Breast epithelium (tissue), 4 donors: ENCODE measurements at regions not wholly inside any gene's neighbourhood (a gene's known extent, or its start where the extent isn't known, plus 50 kb on each side); places are given as distances from the start of the nearest gene placed in this dataset.

Experiments
- DNase-seq, 2 donors: peaks; one replicate each; pipeline ENCODE4 v3.0.0-alpha.2; 2019; ENCODE audit warnings: low spot score in 2 of 2
- H3K27ac ChIP-seq, 2 donors: fragments of 200-600 bp; sonication (generic) in 1 of 2; one replicate each; pipeline ENCODE4 v1.5.1; 2016 to 2019; ENCODE audit warnings: mild to moderate bottlenecking in 1 of 2
- H3K27me3 ChIP-seq, 2 donors: fragments of 200-600 bp; sonication (generic) in 1 of 2; one replicate each; pipeline versions ENCODE4 v1.5.1 to v1.6.0; 2017 to 2019; ENCODE audit warnings: control low read depth in 1 of 2, mild to moderate bottlenecking in 1 of 2
- H3K36me3 ChIP-seq: fragments of 200-600 bp; one replicate; pipeline ENCODE4 v1.5.1; 2019
- H3K4me1 ChIP-seq, 2 donors: fragments of 200-600 bp; sonication (generic); one replicate each; pipeline ENCODE4 v1.5.1; 2016 to 2019; ENCODE audit warnings: control low read depth in 1 of 2
- H3K4me3 ChIP-seq, 3 donors: fragments of 200-600 bp; sonication (generic); 1 replicate in 2 of 3; 2 replicates in 1 of 3; pipeline ENCODE4 v1.5.1; 2016 to 2019; ENCODE audit warnings: mild to moderate bottlenecking in 3 of 3, moderate library complexity in 2 of 3
- H3K9me3 ChIP-seq, 2 donors: fragments of 200-600 bp; sonication (generic) in 1 of 2; one replicate each; pipeline ENCODE4 v1.5.1; 2016 to 2019; ENCODE audit warnings: control low read depth in 1 of 2
- POLR2A ChIP-seq: fragments of 450-650 bp; IDR thresholded peaks from one replicate; pipeline ENCODE4 v1.6.1; 2016; ENCODE audit warnings: antibody characterized with exemption, mild to moderate bottlenecking, moderate library complexity
- POLR2AphosphoS5 ChIP-seq, 3 donors: sonication (generic); formaldehyde crosslinking; IDR thresholded peaks; one replicate each; pipeline ENCODE4 v1.6.1; 2017; ENCODE audit warnings: antibody characterized with exemption in 3 of 3
- intact Hi-C: fragments of 100-400 bp; cut with DNase I; formaldehyde crosslinking; loops from one replicate; pipeline ENCODE4 v1.15.1; 2023; ENCODE audit warnings: low total_unique reads
- TF ChIP-seq, protein P1 (sequence below), 3 donors: fragments of 450-650 bp; IDR thresholded peaks; one replicate each; pipeline ENCODE4 v1.5.1; 2016 to 2017; ENCODE audit warnings: antibody characterized with exemption in 3 of 3, mild to moderate bottlenecking in 3 of 3, moderate library complexity in 3 of 3

GRCh38 chr18:51248685-51249084 is 51.2 kb upstream of the MEX3C start:
- H3K4me3 ChIP-seq, result no peak overlapping the region
- no peaks in the 10 kb centered on the region for H3K27me3 ChIP-seq
- no peak for TF ChIP-seq POLR2AphosphoS5 (IDR thresholded peaks at IDR 0.05)
- TF ChIP-seq, protein P1, sequence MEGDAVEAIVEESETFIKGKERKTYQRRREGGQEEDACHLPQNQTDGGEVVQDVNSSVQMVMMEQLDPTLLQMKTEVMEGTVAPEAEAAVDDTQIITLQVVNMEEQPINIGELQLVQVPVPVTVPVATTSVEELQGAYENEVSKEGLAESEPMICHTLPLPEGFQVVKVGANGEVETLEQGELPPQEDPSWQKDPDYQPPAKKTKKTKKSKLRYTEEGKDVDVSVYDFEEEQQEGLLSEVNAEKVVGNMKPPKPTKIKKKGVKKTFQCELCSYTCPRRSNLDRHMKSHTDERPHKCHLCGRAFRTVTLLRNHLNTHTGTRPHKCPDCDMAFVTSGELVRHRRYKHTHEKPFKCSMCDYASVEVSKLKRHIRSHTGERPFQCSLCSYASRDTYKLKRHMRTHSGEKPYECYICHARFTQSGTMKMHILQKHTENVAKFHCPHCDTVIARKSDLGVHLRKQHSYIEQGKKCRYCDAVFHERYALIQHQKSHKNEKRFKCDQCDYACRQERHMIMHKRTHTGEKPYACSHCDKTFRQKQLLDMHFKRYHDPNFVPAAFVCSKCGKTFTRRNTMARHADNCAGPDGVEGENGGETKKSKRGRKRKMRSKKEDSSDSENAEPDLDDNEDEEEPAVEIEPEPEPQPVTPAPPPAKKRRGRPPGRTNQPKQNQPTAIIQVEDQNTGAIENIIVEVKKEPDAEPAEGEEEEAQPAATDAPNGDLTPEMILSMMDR (IDR thresholded peaks at IDR 0.05), result no peak
- TF ChIP-seq POLR2A, result no peak
- no peaks in the 10 kb centered on the region for H3K4me1 ChIP-seq
- no peaks in the 10 kb centered on the region for H3K9me3 ChIP-seq
- no peaks in the 10 kb centered on the region for H3K36me3 ChIP-seq
- no peak overlapping the region for H3K27ac ChIP-seq
- intact Hi-C loops, result no loop called here
- no peak for DNase-seq

- H3K4me1 ChIP-seq, result no peaks in the 10 kb centered on the region
- no peak overlapping the region for H3K27ac ChIP-seq
- H3K9me3 ChIP-seq, result no peaks in the 10 kb centered on the region
- TF ChIP-seq, protein P1 (IDR thresholded peaks at IDR 0.05), result no peak
- TF ChIP-seq POLR2A, result no peak
- no peak for TF ChIP-seq POLR2AphosphoS5 (IDR thresholded peaks at IDR 0.05)
- no peaks in the 10 kb centered on the region for H3K36me3 ChIP-seq
- DNase-seq, result no peak
- H3K4me3 ChIP-seq, result no peak overlapping the region
- no peaks in the 10 kb centered on the region for H3K27me3 ChIP-seq
- intact Hi-C loops, result no loop called here
Observed at GRCh38 chr18:51250006-51250405, 52.5 kb upstream of the MEX3C start.

GRCh38 chr18:51250458-51251024 is 53.1 kb upstream of the MEX3C start:
- Histone ChIP-seq H3K4me3 (no peak overlapping the region), H3K9me3 (no peaks in the 10 kb centered on the region)
- TF ChIP-seq POLR2AphosphoS5 (IDR thresholded peaks at IDR 0.05) (no peak), POLR2A (no peak)
- TF ChIP-seq, protein P1 (IDR thresholded peaks at IDR 0.05), result no peak

DNA sequence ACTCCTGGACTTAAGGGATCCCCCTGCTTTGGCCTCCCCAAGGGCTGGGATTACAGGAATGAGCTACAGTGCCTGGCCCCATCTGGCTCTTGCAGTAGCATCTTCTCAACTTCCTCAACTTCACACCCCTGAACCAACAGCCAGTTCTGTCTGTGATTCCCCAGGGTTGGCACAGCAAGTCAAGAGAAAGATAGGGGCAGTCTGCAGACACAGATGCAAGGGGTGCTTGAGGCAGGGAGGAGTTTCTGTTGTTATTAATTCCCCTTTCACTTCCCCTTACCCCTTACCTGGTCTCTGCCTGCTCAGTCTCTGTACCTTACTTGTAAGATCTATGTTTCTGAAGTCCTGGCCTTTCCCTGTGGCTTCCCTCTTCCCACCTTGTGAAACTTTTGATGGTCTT is 54.1 kb upstream of the MEX3C start:
- Histone ChIP-seq H3K36me3 (no peaks in the 10 kb centered on the region), H3K27ac (no peak overlapping the region), H3K4me3 (no peak overlapping the region), H3K4me1 (no peaks in the 10 kb centered on the region), H3K9me3 (no peaks in the 10 kb centered on the region), H3K27me3 (no peaks in the 10 kb centered on the region)
- intact Hi-C loops, result no loop called here
- TF ChIP-seq POLR2AphosphoS5 (IDR thresholded peaks at IDR 0.05), result no peak
- TF ChIP-seq POLR2A, result no peak
- TF ChIP-seq, protein P1 (IDR thresholded peaks at IDR 0.05), result no peak
- DNase-seq, result no peak

More at GRCh38 chr18:51250458-51251024, 53.1 kb upstream of the MEX3C start:
- H3K36me3 ChIP-seq, result no peaks in the 10 kb centered on the region
- DNase-seq, result no peak
- H3K27ac ChIP-seq, result no peak overlapping the region
- H3K27me3 ChIP-seq, result no peaks in the 10 kb centered on the region
- intact Hi-C loops, result no loop called here
- H3K4me1 ChIP-seq, result no peaks in the 10 kb centered on the region

DNA sequence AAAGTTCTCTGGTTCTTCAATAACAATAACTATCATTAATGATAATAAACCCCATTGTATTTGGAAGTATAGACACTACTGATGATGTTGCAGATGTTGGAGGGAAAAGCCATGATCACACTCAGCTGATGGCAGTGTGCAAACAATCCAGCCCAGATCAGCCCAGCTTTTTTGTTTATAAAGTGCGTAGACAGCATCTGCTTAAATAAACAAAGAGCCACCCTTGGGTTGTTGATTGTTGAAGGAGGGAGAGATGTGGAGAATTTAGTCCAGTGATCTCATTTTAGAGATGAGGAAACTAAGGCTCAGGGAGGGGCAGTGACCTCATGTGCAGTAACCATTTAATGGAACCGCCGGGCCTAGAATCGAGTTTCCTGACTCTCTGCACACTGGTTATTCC is 56.0 kb upstream of the MEX3C start:
- no peak overlapping the region for H3K4me3 ChIP-seq
- H3K9me3 ChIP-seq, result no peaks in the 10 kb centered on the region
- no peaks in the 10 kb centered on the region for H3K4me1 ChIP-seq
- no peaks in the 10 kb centered on the region for H3K36me3 ChIP-seq
- no peak overlapping the region for H3K27ac ChIP-seq
- DNase-seq, result no peak
- TF ChIP-seq POLR2A (no peak), POLR2AphosphoS5 (IDR thresholded peaks at IDR 0.05) (no peak)
- TF ChIP-seq, protein P1 (IDR thresholded peaks at IDR 0.05), result no peak
- H3K27me3 ChIP-seq, result no peaks in the 10 kb centered on the region
- intact Hi-C loops, result no loop called here
